Stimulated activated CD4-positive, alpha-beta T cell treated with anti-CD3 and anti-CD28 coated beads, Interleukin-12 subunit alpha, Interleukin-12 subunit beta, amount 100 ng/mL, for 4 hours (primary cell): ENCODE measurements at regions not wholly inside any gene's neighbourhood (a gene's known extent, or its start where the extent isn't known, plus 50 kb on each side); places are given as distances from the start of the nearest gene placed in this dataset.
"Not testable (repeated sequence)": the region's sequence is repeated elsewhere in the genome, so short reads cannot be mapped to it uniquely, and the experiment has no call there.

Experiments
- DNase-seq: peaks from one replicate; pipeline ENCODE4 v3.0.0-alpha.2; 2020

DNA sequence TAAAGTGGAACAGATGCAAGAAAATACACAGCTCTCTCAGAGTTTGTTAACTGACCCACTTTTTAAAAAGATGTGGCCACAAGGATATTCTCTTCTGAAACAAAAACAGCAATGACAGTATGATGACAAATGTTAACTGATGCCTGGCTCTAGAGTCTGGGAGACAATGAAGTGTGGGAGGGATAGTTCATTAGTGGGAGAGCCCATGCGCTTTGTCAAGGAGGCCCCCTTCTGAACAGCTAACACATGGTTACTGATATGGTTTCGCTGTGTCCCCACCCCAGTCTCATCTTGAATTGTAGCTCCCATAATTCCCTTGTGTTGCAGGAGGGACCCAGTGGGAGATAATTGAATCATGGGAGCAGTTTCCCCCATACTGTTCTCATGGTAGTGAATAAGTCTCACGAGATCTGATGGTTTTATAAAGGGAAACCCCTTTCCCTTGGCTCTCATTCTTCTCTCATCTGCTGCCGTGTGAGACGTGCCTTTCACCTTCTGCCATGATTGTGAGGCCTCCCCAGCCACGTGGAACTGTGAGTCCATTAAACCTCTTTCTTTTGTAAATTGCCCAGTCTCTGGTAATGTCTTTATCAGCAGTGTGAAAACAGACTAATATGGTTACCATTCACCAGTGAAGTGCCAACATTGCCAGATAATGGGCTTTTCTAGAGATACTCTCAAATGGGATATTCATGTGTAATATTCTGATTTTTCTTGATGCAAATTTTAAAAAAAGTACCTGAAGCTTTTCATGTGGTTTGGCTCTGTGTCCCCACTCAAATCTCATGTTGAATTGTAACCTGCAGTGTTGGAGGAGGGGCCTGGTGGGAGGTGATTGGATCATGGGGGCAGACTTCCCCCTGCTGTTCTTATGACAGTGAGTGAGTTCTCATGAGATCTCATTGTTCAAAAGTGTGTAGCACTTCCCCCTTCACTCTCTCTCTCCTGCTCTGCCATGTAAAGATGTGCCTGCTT is 435.8 kb downstream of the SHISA9 start:
- DNase-seq = not testable (repeated sequence)

DNA sequence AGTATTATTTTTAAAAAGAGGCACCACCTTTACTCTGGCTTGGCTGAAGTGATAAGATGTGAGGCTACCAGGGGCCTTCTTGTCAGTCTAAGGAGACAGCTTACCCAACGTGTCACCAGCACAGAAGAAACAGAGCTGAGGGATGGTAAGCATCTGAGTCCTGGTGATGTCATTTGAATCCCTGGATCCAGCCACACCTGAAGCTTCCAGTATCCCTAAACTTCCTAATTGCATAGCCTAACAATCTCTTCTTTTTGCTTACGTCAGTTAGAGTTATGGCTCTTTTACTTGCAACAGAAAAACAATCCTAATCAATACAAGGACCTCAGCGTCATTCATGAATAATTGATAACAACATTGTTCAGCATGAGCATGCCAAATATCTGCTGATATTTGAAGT is 436.6 kb downstream of the SHISA9 start:
- no peak for DNase-seq

DNA sequence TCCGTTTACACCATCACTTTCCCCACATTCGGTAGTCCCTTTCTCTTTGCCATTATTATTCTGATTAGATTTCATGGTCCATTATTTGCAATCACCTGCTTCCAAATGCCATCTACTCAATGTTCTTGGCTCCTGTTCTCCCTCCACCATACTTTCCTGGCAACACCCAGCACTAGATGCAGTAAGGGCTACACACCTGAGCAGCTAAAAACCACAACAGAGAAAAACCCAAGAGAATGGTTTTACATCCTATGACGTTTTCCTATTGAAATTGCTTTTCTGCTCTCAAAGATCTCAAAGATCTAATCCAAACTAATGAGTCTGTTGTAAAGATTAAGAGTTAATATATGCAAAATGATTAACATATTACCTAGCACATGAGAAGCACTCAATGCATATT is 441.3 kb downstream of the SHISA9 start:
- no peak for DNase-seq

DNA sequence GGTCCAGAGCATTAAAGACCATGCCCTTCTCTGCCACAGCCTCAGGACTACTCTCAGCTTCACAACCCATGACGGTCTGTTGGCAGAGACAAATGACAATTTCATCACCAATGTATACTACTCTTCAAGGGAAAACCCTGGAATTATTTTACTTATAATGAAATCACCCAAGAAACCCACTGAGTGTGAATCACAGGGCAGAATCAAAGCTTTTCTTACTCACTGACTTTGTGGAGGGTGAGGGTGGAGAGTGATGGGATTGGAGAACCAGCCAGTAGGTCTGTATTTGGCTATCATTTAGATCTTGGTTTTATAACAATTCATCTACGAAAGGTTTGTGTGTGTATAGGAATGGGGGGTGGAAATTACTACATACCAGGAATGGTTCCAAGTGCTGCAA is 442.6 kb downstream of the SHISA9 start:
- DNase-seq = no peak

DNA sequence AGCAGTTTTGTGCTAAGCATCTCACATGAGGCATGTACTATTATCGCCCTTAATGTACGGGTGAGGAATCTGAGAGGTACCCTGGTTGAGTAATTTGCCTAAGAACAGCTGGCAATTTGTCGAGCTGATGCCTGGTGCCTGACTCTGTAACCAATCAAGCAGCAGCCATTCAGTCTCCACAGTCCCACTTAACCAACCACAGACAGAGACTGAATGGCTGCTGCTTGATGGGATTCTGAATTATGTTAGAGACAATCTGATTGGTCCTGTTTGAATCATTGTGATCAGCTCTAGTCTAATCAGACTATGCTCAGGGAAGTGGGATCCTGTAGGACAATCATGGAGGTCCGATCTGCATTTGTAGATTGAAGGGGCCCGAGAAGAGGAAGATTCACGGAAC is 447.0 kb downstream of the SHISA9 start:
- DNase-seq = no peak

DNA sequence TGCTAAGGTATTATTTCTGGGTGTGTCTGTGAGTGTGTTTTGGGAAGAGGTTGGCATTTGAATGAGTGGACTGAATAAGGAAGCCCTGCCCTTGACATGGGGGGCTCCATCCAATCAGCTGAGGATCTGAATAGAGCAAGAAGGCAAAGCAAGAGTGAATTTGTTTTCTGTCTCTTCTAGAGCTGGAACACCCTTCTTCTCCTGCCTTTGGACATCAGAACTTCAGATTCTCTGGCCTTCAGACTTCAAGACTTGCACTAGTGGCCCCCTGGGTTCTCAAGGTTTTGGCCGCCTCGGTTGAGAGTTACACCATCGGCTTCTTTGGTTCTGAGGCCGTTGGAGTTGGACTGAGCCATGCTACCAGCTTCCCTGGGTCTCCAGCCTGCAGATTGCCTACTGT is 448.6 kb downstream of the SHISA9 start:
- no peak for DNase-seq

DNA sequence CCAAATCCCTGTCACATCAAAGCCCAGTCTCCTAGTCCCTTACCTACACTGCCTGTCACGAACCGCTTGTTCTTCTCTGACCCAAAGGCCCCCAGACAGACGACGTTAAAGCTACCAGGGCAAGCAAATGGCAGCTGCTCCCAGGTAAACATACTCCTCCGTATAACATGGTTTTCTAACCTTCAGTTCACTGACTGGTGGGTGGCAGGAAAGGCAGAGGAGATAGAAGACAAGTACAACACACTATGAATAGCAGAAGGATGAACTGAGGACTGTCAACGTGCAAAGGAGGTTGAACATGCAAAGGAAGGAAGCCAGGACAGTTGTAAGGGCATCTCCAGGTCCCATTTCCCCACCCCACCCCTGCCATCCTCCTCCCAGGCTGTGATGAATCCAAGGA is 449.8 kb downstream of the SHISA9 start:
- DNase-seq = no peak

DNA sequence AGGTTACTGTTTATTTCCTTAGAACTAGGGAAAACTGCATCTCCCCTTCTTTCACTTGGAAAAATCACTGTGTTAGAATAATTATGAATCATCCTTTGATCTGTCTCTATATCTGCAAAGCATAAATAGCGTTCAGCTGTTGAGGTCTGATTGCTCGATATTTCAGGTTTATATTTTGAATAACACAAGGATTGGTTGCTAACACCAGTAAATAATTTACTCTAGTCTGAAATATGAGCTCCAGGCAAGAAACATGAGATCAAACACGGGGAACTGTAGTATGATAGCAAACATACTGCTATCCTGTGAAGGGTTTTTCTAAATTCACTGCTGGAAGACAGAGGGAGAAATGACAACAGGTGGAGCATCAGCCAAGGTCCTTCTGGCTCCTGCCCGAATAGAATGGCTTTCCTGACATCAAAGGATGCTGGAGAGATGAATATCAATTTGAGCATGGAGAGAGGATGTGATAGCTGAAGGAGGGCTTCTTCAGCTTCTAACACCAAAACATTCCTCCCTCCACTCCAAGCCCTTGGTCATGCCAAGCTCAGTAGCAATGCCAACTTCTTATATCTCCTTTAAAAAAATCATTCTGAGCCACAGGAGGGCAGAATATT is 450.3 kb downstream of the SHISA9 start:
- DNase-seq = no peak

DNA sequence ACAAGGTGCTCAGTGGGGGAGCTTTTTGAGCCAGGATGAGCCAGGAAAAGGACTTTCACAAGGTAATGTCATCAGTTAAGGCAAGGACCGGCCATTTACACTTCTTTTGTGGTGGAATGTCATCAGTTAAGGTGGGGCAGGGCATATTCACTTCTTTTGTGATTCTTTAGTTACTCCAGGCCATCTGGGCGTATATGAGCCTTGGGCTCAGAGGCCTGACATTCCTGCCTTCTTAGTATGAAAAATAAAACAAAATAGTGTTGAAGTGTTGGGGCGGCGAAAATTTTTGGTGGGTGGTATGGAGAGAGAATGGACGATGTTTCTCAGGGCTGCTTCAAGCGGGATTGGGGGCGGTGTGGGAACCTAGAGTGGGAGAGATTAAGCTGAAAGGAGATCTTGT is 451.4 kb downstream of the SHISA9 start:
- DNase-seq = not testable (repeated sequence)

DNA sequence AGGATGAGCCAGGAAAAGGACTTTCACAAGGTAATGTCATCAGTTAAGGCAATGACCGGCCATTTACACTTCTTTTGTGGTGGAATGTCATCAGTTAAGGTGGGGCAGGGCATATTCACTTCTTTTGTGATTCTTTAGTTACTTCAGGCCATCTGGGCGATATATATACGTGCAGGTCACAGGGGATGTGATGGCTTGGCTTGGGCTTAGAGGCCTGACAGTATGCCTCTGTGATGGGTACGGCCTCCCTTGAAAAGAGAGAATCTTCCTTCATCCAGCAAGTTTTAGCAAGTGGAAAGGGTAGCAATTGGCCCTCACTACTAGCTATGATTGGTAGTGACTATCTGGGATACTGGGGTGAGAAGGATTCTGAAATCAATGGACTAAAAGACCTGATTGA is 456.4 kb downstream of the SHISA9 start:
- DNase-seq = not testable (repeated sequence)

DNA sequence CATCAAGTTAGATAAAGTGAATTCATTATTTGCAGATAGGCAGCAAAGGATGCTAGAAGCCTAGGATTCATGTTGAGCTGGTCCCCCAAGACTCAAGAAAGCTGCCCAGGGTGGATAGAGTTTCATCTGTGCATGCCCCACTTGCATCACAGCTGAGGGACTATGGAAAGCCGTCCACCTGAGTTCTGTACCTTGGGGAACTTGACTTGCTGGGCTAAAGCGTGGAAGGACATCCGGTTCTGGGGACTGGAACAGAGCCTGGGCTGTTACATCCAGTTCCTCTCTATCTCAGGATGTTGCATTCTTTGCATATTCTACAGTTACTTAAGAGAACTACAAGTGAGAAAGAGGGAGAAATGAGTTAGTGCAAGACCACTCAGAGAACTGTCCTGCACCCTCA is 458.4 kb downstream of the SHISA9 start:
- no peak for DNase-seq

DNA sequence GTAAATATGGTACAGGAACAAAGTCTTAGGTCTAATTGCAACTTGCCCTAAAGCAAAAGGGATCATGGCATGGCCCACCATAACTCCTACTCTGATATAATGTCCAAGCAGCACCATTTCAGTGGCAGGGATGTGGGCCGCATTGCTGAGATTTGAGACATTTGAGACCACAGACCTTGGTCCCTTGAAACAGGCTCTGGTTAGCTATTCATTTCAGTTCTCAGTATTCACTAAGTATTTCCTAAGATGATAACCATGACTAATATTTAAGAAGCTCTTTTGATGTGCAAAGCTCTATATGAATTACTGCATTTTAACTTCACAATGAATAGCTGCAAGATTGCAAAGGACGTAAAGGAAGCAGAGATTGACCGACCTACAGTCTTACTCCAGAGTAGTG is 471.0 kb downstream of the SHISA9 start:
- no peak for DNase-seq

DNA sequence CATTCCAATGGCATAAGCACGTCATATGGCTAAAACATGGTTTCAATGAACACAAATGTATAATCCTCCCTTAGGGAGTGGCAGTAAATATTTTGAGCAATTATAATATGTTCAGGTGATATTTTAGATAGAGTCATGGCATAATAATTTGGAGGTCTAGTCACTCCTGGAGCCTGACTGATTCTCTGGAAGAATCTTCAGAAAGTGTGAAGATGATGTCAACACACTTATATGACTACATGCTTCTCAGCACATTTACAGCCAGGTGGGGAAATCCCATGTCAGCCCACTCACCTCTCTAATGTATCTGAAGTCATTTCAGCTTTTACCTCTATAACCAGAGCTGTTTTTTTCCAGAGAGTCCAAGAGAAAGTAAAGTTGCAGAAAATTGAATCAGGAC is 474.8 kb downstream of the SHISA9 start:
- DNase-seq = no peak

DNA sequence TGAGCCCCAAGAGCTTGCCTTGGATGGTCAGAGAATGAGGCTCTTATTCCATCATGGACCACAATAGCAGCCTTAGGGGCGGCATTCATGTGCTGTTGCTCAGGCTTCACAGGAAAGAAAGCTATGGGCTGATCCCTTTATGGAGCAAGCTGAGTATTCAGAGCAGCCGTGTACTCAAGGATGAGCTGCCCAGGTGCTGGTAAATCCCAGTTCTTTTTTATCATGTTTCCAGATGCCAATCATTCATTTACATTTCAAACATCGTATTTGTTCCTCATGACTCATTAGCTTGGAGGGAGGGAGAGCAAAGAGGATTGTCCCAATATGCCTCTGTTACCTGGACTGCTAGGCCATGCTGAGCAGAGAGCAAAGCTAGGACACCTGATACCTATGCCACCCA is 475.7 kb downstream of the SHISA9 start:
- DNase-seq = no peak

DNA sequence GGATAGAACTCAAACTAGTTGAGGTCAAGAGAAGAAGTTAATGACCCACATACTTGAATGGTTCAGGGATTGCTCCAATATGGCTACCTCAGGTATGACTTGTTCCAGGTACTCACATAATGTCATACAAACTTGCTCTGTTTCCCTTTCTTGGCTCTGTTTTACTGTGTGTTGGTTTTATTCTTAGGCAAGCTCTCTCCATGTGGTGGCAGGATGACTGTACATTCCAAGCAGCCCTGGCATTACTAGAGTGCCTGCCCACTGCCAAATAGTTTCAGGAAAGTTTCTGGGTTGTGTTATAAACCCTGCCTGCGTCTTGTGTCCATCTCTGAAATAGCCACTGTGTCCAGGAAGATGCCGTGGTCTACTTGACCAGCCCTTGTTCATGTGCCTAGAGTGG is 476.8 kb downstream of the SHISA9 start:
- no peak for DNase-seq

DNA sequence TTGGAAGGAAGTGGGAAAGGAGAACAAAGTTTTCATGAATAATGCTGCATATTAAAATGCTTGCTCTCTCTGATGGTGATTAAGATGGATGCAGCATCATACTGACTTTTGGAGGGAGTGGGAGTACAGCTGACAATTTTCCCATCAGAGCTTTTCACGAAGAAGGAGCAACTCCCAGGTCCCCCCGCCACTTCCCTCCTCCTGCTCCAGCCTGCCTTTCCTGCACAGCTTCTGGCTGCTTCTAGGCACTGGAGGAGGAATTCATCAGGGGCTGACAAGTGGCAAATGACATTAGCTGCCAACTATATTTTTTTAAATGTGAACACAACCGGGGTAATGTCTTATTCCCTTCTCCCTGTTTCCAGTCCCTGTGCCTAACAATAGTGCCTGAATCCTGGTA is 477.9 kb downstream of the SHISA9 start:
- DNase-seq = no peak

DNA sequence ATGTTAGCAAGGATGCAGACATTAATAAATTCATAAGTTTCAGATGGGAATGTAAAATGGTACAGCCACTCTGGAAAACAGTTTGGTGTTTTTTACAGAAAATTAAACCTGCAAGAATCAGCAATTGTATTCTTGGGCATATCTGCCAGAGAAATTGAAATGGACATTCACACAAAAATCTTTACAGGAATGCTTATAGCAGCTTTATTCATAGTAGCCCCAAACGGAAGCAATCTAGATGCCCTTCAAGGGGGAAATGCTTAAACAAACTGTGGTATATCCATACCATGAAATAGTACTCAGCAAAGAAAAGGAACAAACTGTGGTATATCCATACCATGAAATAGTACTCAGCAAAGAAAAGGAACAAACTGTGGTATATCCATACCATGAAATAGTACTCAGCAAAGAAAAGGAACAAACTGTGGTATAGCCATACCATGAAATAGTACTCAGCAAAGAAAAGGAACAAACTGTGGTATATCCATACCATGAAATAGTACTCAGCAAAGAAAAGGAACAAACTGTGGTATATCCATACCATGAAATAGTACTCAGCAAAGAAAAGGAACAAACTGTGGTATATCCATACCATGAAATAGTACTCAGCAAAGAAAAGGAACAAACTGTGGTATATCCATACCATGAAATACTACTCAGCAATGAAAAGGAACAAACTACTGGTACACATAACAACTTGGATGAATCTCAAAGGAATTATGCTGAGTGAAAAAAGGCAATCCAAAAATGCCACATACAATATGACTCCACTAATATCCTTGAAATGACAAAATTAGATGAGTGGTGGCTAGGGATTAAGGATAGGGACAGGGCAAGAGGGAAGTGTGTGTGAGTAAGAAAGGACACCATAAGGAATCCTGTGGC is 484.0 kb downstream of the SHISA9 start:
- DNase-seq = not testable (repeated sequence)

DNA sequence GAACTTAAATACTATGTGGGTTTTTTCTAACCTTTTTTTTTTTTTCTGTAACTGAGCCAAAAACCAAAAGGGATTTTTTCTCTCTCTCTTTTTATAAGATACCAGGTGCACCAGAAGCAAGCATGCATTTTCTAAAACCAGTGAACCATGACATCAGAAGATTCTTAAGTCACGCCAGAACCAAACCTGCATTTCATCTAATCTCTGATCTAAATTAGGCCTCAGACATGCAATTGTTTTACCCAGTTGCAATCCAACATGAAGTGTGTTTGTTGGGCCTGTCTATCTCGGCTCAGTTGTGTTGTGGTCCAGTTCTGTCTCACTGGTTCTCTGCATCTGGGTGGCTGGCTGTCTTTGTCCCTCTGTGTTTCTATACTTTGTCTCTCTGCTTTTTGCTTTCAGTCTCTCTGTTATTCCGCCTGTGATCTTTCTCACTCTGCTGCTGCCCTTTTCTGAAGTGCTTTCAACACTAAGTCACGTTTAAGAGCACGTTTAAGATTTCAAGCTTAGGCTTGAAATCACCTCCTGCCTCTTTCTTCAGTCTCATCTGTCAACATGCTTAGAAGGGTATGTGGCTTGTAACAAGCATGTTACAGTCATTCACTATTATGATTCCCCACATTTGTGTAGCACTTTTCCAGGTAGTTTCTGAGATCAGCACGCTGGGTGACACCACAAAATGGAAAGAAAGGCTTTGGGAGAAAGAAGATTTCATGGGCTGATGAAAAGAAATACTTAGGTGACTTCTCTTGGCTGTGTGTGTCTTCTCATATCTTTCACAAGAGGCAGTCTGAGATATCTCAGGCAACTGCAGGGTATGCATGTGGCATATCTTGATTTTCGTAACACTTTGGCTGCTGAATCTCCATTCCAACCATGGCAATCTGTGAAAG is 488.9 kb downstream of the SHISA9 start:
- DNase-seq = no peak

DNA sequence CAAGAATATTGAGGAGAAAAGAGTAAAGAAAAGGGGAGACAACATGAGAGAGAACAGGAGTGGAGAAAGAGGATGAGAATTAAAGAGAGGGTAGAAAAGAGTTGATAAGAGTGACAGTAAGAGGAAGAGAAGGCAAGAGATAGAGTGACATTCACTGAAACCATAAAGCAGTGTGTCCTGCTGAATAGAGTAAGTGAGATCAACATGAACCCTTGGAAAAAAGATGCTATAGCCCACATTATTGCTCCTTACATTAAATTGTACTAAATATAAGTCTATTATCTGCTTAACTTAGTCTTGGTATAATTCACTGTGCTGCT is 489.5 kb downstream of the SHISA9 start:
- no peak for DNase-seq

DNA sequence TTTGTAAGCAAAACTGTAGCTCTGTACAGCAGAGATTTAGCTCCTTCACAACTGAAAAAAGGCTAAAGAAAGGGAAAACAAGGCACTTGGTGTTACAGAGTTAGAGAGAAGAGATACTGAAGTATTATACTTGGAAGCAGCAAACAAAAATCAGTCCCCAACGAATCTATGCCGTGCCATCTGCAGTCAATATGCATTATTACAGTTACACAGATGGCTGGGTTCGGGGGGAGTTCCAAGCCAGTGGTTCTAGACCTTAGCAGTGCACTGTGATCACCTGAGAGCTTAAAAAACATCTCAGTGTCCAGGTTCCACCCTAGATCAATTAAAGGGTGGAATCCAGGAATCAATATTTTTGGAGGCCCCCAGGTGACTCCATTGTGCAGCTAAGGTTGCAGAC is 489.9 kb downstream of the SHISA9 start:
- DNase-seq = no peak

DNA sequence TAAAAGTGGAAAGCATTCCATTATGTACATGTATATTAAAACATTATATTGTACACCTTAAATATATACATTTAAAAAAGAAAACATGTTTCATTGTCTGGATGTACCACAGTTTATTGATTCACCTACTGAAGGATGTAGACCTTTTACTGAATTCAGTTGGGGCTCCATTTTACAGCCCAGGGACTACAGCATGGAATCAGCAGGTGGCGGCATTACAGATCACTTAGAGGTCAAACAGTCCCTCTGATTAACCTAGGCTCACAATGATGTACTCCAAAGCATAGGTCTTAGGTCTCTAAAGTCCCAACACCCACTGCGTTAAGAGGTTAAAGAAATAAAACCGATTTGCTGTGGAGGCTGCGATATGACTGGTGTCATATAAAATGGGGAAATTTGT is 490.9 kb downstream of the SHISA9 start:
- DNase-seq = no peak

DNA sequence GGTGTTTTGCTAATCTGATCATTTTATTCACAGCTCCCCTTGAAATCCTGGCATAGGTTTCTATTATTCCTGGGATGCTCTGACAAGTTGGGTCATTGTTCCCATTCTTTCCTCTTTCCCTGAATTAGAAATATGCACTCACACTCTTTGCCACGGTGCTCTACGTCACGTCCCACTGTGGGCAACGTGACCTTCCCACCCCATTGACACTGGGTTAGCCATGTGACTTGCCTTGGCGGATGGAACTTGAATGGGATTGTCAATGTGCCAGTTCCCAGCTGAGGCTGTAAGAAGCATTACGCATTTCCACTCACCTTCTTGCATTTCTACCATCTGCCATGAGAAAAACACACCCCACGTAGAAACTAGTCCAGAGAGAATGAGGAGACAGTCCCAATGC is 492.4 kb downstream of the SHISA9 start:
- DNase-seq = no peak

DNA sequence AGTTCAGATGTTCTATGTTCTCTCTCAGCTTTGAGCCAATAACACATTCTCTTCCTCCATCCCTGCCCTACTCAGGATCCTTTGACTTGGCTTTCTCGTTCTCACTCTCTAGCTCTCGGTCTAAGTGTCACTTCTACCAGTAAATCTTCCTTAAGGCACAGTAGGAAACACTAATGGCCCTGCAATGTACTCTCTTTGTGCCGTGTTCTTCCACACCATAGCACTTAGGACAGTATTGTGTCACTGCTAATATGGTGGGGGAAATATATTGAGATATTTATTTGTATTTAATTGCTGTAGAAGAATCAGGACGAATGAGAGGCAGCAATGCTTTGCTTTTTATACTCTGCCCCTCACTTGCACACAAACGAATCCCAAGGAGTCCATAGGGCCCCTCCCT is 493.1 kb downstream of the SHISA9 start:
- no peak for DNase-seq
